NCI-H82 treated with DMSO at 0.1 percent for 48 hours (cell line): ENCODE measurements at regions not wholly inside any gene's neighbourhood (a gene's known extent, or its start where the extent isn't known, plus 50 kb on each side); places are given as distances from the start of the nearest gene placed in this dataset.
"Not testable (repeated sequence)": the region's sequence is repeated elsewhere in the genome, so short reads cannot be mapped to it uniquely, and the experiment has no call there.

ENCODE experiments used
- DNase-seq: peaks from one replicate; lab custom pipeline; 2025; ENCODE audit not compliant: unreplicated experiment; lab: John Stamatoyannopoulos, UW

GRCh38 chr21:9822093-9822820 lies 699.1 kb upstream of the TPTE start:
- DNase-seq: not testable (repeated sequence)

- DNase-seq: not testable (repeated sequence)
These were observed 697.9 kb upstream of the TPTE start for GRCh38 chr21:9823197-9824157.

GRCh38 chr21:9830801-9831200 lies 690.6 kb upstream of the TPTE start:
- DNase-seq: not testable (repeated sequence)

DNA sequence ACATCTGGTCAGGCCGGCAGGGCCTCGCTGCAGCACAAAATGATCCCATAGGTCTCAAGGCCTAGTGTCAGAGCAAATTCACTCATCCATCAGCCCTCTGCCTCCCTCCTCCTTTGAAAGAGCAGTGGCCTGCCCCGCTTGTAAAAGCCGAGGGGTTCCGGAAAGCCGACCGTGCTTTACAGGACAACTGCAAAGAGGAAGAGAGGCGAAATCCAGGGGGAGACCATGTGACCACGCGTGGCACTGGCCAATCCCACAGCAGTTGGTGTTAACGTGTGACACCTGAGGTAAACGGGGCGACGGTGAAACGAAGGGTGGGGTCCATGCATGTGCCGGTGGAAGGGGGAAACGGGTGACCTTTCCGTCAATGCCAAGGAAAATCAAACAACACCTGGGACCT lies 688.6 kb upstream of the TPTE start:
- DNase-seq: not testable (repeated sequence)

DNA sequence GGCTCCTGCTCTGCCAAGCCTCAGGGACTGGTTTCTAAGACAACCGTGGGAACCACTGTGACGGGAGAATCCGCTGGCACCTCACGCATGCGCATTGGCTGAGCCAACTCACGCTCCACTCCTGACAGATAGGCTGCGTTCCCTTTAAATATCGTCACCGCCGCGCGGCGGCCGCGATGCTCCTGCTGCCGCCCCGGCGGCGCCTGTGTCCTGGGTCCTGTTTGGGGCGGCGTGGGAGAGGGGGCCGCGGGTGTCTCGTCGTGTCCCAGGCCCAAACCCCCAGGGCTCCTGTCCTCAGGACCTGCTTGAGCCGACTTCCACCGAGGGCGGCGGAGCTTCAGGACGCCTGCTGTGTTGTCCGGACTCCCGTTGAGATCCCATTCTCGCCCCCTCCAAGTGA lies 684.8 kb upstream of the TPTE start:
- not testable (repeated sequence) for DNase-seq

DNA sequence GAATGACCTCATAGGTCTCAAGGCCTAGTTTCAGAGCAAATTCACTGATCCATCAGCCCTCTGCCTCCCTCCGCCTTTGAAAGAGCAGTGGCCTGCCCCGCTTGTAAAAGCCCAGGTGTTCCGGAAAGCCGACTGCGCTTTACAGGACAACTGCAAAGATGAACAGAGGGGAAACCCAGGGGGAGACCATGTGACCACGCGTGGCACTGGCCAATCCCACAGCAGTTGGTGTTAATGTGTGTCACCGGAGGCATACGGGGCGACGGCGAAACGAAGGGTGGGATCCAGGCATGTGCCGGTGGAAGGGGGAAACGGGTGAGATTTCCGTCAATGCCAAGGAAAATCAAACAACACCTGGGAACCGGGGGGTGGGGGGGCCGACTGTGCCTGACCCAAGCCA lies 684.4 kb upstream of the TPTE start:
- DNase-seq: not testable (repeated sequence)

DNA sequence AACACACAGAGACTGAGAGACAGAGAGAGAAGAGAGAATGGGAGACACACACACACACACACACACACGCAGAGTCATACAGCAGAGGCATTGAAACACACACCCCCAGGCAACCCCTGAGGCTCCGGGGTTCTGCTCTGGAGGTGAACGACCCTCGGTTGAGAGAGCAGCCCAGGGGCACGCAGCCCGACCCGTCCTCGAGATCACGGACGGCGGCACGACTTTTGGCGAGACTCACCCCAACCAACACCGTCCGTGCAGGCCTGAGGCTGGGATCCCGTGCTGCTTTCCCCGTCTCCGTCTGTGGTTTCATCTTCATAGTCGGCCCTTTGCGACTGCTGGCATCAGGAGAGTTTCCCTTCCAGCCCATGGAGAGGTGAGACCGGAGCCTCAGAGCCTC lies 683.9 kb upstream of the TPTE start:
- DNase-seq: not testable (repeated sequence)

- peak; percentile 26 for DNase-seq
These were observed 683.2 kb upstream of the TPTE start for GRCh38 chr21:9837946-9838737.

GRCh38 chr21:9838738-9839642 lies 682.4 kb upstream of the TPTE start:
- DNase-seq: no peak

DNA sequence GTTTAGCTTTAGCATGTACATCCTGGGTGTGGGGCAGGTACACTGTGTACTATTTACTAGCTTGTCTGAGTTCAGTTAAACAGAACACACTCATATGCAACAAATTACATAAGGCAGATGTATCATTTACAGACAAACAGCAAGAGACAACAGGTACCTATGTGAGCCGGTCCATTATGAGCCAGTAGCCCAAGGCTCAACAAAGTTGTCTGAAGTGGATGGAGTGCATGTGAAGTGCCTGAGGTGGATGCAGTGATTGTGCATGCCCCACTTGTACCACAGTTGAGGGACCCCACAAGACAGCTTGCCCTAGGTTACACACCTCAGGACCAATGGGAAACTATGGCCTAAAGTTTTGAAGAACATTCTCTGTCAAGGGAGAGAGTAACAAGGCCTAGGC lies 677.3 kb upstream of the TPTE start:
- not testable (repeated sequence) for DNase-seq

GRCh38 chr21:9847511-9847910 lies 673.9 kb upstream of the TPTE start:
- not testable (repeated sequence) for DNase-seq

GRCh38 chr21:9851166-9851565 lies 670.2 kb upstream of the TPTE start:
- DNase-seq: not testable (repeated sequence)

- DNase-seq: not testable (repeated sequence)
These were observed 669.7 kb upstream of the TPTE start for GRCh38 chr21:9851695-9852094.

- not testable (repeated sequence) for DNase-seq
These were observed 663.8 kb upstream of the TPTE start for GRCh38 chr21:9857563-9857962.

DNA sequence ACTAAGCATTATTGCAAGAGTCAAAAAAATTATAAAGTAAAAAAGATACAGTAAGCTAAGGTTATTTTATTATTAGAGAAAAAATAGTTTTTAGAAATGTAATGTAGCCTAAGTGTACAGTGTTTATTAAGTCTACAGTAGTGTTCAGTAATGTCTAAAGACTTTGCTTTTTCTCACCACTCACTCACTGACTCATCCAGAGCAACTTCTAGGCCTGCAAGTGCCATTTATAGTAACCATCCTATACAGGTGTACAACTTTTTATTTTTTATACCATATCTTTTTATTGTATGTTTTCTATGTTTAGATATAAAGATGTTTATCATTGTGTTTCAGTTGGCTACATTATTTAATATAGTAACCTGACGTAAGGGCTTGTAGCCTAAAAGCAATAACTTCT lies 661.5 kb upstream of the TPTE start:
- DNase-seq: not testable (repeated sequence)

- not testable (repeated sequence) for DNase-seq
These were observed 658.9 kb upstream of the TPTE start for GRCh38 chr21:9862456-9862855.

- not testable (repeated sequence) for DNase-seq
These were observed 653.6 kb upstream of the TPTE start for GRCh38 chr21:9867815-9868214.

- DNase-seq: not testable (repeated sequence)
These were observed 648.3 kb upstream of the TPTE start for GRCh38 chr21:9873096-9873495.

DNA sequence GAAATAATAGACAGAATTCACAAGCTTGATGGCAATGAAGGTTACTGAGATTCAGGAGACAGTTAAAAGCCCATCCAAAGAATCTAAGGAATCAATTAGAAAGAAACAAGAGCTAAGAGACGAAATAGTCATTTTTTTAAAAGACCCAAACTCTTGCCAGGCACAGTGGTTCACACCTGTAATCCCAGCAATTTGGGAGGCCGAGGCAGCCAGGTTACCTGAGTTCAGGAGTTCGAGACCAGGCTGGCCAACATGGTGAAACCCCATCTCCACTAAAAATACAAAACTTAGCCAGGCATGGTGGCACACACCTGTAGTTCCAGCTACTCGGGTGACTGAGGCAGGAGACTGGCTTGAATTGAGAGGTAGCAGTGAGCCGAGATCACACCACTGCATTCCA lies 647.2 kb upstream of the TPTE start:
- not testable (repeated sequence) for DNase-seq

DNA sequence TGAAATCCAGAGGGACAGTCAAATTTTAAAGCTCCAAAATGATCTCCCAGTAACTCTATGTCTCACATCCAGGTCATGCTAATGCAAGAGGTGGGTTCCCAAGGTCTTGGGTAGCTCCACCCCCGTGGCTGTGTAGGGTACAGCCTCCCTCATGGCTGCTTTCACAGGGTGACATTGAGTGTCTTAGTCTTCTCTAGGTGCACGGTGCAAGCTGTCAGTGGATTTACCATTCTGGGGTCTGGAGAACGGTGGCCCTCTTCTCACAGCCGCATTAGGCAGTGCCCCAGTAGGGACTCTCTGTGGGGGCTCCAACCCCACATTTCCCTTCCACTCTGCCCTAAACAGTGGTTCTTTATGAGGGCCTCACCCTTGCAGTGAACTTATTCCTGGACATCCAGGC lies 640.0 kb upstream of the TPTE start:
- not testable (repeated sequence) for DNase-seq
